Peyer's patch (tissue), 4 donors: ENCODE measurements at regions not wholly inside any gene's neighbourhood (a gene's known extent, or its start where the extent isn't known, plus 50 kb on each side); places are given as distances from the start of the nearest gene placed in this dataset.

Experiments
- DNase-seq, 3 donors: peaks; one replicate each; pipeline ENCODE4 v3.0.0-alpha.2; 2017 to 2019
- H3K27ac ChIP-seq, 4 donors: fragments of 200-600 bp; sonication (generic); one replicate each; pipeline ENCODE4 v1.5.1; 2016 to 2019
- H3K27me3 ChIP-seq, 2 donors: fragments of 200-600 bp; sonication (generic); one replicate each; pipeline ENCODE4 v1.5.1; 2019
- H3K36me3 ChIP-seq, 3 donors: fragments of 200-600 bp; sonication (generic); one replicate each; pipeline ENCODE4 v1.5.1; 2016 to 2019
- H3K4me1 ChIP-seq, 4 donors: fragments of 200-600 bp; sonication (generic); one replicate each; pipeline ENCODE4 v1.5.1; 2016 to 2019
- H3K4me3 ChIP-seq, 4 donors: fragments of 200-600 bp; sonication (generic); 1 replicate in 3 of 4; 2 replicates in 1 of 4; pipeline ENCODE4 v1.5.1; 2016 to 2019; ENCODE audit warnings: mild to moderate bottlenecking in 1 of 4
- H3K9me3 ChIP-seq, 4 donors: fragments of 200-600 bp; sonication (generic); one replicate each; pipeline ENCODE4 v1.5.1; 2016 to 2019; ENCODE audit warnings: mild to moderate bottlenecking in 1 of 4
- CTCF ChIP-seq, 6 experiments: fragments of 450-650 bp in 4 of 6; fragments of 200-600 bp in 2 of 6; sonication (generic) in 1 of 6; IDR thresholded peaks; one replicate each; pipeline ENCODE4 v1.5.1; 2017 to 2019; ENCODE audit warnings: antibody characterized with exemption in 6 of 6, mild to moderate bottlenecking in 3 of 6, moderate library complexity in 1 of 6
- POLR2A ChIP-seq, 2 donors: fragments of 450-650 bp; IDR thresholded peaks; one replicate each; pipeline ENCODE4 v1.5.1; 2017; ENCODE audit warnings: antibody characterized with exemption in 2 of 2, mild to moderate bottlenecking in 2 of 2, moderate library complexity in 2 of 2

GRCh38 chr14:49483268-49483667, 102.9 kb downstream of the RPS29 start:
- Histone ChIP-seq H3K4me3 (no peak overlapping the region), H3K4me1 (peaks cover 0 to 12% (median 0%) of the 10 kb centered on the region in 4 donors), H3K27me3 (no peaks in the 10 kb centered on the region), H3K36me3 (no peaks in the 10 kb centered on the region), H3K9me3 (no peaks in the 10 kb centered on the region), H3K27ac (no peak overlapping the region)
- DNase-seq: no peak
- TF ChIP-seq CTCF (IDR thresholded peaks at IDR 0.05) (no peak), POLR2A (IDR thresholded peaks at IDR 0.05) (no peak)

- H3K9me3 ChIP-seq: no peaks in the 10 kb centered on the region
- no peak for TF ChIP-seq CTCF (IDR thresholded peaks at IDR 0.05)
- no peak for TF ChIP-seq POLR2A (IDR thresholded peaks at IDR 0.05)
Measured at GRCh38 chr14:49480979-49481498, 105.1 kb downstream of the RPS29 start.

GRCh38 chr14:49480053-49480760, 106.0 kb downstream of the RPS29 start:
- H3K4me1 ChIP-seq: peaks cover 0 to 7% (median 0%) of the 10 kb centered on the region in 4 donors
- DNase-seq: no peak
- H3K4me3 ChIP-seq: no peak overlapping the region
- no peaks in the 10 kb centered on the region for H3K36me3 ChIP-seq
- no peaks in the 10 kb centered on the region for H3K9me3 ChIP-seq
- no peaks in the 10 kb centered on the region for H3K27me3 ChIP-seq
- TF ChIP-seq CTCF (IDR thresholded peaks at IDR 0.05) (no peak), POLR2A (IDR thresholded peaks at IDR 0.05) (no peak)
- H3K27ac ChIP-seq: no peak overlapping the region

More at GRCh38 chr14:49480979-49481498, 105.1 kb downstream of the RPS29 start:
- Histone ChIP-seq H3K4me1 (peaks cover 0 to 12% (median 0%) of the 10 kb centered on the region in 4 donors), H3K27me3 (no peaks in the 10 kb centered on the region), H3K4me3 (no peak overlapping the region), H3K27ac (no peak overlapping the region), H3K36me3 (no peaks in the 10 kb centered on the region)
- DNase-seq: no peak

- H3K27me3 ChIP-seq: no peaks in the 10 kb centered on the region
- no peaks in the 10 kb centered on the region for H3K4me1 ChIP-seq
- no peaks in the 10 kb centered on the region for H3K36me3 ChIP-seq
- no peak overlapping the region for H3K27ac ChIP-seq
- H3K9me3 ChIP-seq: no peaks in the 10 kb centered on the region
- TF ChIP-seq CTCF (IDR thresholded peaks at IDR 0.05) (no peak), POLR2A (IDR thresholded peaks at IDR 0.05) (no peak)
- DNase-seq: no peak
- H3K4me3 ChIP-seq: no peak overlapping the region
Measured at GRCh38 chr14:49479432-49479831, 106.7 kb downstream of the RPS29 start.

GRCh38 chr14:49478784-49479183, 107.4 kb downstream of the RPS29 start:
- TF ChIP-seq POLR2A (IDR thresholded peaks at IDR 0.05) (no peak), CTCF (IDR thresholded peaks at IDR 0.05) (no peak)
- no peak for DNase-seq
- Histone ChIP-seq H3K4me3 (no peak overlapping the region), H3K27me3 (no peaks in the 10 kb centered on the region), H3K9me3 (no peaks in the 10 kb centered on the region), H3K27ac (no peak overlapping the region), H3K4me1 (no peaks in the 10 kb centered on the region), H3K36me3 (no peaks in the 10 kb centered on the region)
